GM12864 (cell line): ENCODE measurements at regions not wholly inside any gene's neighbourhood (a gene's known extent, or its start where the extent isn't known, plus 50 kb on each side); places are given as distances from the start of the nearest gene placed in this dataset.

Source experiments
- DNase-seq: peaks from one replicate; pipeline ENCODE4 v3.0.0-alpha.2; 2011; ENCODE audit warnings: low read depth
- H3K4me3 ChIP-seq: 2 replicates; pipeline ENCODE4 v1.5.1; 2011; ENCODE audit warnings: mild to moderate bottlenecking, low read depth, low read length, control low read depth
- TF ChIP-seq, protein P1 (sequence below): IDR thresholded peaks from 2 replicates; pipeline ENCODE4 v1.5.1; 2011; ENCODE audit warnings: low read depth, mild to moderate bottlenecking, moderate library complexity, low read length, control low read depth, inconsistent platforms; ENCODE audit errors: missing control alignments

DNA sequence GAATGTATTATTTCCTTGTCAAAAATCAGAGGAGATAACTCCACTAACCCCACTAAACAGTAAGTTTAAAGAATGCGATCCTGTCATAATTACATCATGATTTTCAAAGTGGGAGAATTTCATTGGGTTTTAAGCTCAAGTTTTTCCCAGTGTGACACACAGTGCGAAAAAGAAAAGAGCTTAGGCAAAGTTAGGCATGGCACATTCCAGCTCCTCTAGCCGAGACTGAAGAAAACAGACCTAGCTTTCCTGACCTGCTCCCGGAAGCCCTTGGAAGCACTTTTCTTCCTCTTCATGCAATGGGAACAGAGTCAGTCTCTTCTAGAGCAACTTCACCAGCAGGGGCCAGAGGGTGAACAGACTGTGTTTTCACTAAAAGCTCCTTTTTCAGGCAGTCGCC lies 76.6 kb upstream of the AKIP1 start:
- no peak for DNase-seq
- TF ChIP-seq, protein P1, sequence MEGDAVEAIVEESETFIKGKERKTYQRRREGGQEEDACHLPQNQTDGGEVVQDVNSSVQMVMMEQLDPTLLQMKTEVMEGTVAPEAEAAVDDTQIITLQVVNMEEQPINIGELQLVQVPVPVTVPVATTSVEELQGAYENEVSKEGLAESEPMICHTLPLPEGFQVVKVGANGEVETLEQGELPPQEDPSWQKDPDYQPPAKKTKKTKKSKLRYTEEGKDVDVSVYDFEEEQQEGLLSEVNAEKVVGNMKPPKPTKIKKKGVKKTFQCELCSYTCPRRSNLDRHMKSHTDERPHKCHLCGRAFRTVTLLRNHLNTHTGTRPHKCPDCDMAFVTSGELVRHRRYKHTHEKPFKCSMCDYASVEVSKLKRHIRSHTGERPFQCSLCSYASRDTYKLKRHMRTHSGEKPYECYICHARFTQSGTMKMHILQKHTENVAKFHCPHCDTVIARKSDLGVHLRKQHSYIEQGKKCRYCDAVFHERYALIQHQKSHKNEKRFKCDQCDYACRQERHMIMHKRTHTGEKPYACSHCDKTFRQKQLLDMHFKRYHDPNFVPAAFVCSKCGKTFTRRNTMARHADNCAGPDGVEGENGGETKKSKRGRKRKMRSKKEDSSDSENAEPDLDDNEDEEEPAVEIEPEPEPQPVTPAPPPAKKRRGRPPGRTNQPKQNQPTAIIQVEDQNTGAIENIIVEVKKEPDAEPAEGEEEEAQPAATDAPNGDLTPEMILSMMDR: no peak
- no peak overlapping the region for H3K4me3 ChIP-seq

DNA sequence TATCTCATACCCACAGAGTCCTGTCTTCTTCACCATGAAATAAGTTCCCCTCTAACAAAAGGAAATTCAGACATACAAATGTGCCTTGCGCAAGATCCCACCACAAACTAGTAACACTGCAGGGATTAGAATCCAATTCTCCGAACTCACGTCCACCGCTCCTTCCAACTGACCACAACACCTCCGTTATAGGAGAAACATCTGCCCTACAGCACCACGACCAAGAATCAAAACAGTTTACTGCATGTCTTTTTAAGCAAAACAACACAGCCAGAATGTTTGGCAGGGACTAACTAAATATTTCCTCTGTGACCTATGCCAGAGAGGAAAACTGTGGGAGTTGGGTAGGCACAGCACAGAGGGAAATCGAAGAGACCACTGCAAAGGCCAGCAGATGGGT lies 72.7 kb upstream of the AKIP1 start:
- DNase-seq: no peak
- H3K4me3 ChIP-seq: no peak overlapping the region
- TF ChIP-seq, protein P1: no peak

DNA sequence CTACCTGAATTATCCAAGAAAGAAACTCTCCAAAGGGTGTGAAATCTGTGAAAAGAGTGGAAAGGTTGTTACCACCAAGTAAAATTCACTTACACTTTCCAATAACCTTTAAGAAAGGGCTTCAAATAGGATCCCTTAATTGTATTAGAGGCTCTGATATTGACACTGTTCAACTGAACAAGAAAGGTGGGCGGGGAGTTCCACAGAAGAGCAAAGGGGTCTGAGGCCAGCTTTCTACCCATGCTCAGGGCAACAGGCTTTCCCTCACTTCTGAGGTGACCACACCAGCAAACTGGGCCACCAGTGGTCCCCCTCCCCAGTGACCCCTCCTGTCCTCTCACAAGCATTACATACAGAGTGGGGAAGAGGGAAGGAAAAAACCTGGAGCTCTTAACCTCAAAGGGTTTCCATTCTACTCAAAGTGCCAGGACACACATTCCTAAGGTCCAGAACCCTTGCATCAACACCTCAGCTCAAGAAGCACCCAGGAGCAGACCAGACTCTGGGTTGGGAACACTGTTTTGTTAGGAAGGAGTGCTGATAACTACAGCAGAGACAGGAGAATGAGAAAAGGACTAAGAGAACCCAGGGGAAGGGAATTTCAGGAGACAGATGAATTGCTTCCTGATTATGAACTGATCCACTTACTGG lies 71.6 kb upstream of the AKIP1 start:
- DNase-seq: no peak
- TF ChIP-seq, protein P1: no peak
- no peak overlapping the region for H3K4me3 ChIP-seq

DNA sequence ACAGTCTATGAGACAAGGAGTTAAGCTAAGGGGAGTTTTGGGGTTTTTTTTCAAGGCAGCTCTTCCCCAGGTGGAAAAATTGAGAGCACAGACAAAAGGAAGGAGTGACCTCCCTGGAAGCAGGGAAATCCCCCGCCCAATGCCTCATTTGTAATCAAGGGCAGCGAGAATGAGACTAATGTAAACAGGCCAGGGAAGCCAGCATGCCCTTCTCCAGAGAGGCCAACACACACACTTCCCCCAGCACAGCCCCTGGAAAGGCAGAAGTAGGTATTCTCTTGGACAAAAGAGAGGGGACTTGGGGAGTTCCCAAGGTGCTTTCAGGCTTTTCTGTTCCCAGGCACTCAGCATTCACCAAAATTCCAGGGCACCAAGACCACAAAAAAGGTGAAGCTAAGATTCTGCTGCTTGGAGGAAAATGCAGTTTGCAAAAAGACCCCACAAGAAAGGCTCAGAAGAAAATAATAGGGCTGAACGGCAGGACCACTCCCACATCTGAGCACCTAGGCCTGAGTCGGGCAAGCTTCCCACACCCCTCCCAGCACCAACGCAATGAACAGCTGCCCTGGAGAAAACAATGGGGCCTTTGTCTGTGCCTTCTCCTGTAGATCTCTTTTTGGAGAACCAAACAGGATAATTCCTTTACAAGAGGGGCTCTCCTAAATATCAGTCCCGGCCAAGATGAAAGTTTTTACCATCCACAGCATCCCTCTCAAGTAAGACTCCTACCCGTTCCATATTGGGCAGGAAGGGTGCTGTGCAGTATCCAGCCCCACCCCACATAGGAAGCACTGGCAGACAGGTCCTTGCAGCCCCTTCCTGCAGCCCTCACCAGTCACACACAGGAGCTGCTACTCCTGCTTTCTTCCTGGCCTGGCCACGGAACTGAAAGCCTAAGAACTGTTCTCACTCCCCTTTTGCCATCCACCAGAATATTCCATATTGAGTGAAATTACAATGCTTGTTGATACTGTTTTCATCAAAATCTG lies 70.7 kb upstream of the AKIP1 start:
- TF ChIP-seq, protein P1: no peak
- H3K4me3 ChIP-seq: no peak overlapping the region
- DNase-seq: no peak

DNA sequence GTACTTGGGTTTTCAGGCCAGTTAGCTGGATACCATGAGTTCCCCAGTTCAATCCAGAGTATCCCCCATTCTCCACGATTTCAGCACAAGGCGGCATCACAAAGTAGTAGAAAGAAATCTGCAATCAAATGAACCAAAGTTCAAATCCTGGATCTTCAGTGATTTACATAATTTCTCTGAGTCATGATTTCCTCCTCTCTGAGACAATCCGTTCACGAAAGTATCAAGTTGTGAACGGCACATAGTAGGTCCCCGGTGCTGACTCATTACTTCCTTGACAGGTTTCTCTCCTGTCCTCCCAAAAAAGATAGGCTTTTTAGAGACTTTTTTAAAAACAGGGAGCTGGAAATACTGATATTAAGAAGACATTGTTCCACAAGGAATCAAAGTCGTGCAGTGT lies 69.1 kb upstream of the AKIP1 start:
- no peak overlapping the region for H3K4me3 ChIP-seq
- TF ChIP-seq, protein P1: no peak
- DNase-seq: no peak

DNA sequence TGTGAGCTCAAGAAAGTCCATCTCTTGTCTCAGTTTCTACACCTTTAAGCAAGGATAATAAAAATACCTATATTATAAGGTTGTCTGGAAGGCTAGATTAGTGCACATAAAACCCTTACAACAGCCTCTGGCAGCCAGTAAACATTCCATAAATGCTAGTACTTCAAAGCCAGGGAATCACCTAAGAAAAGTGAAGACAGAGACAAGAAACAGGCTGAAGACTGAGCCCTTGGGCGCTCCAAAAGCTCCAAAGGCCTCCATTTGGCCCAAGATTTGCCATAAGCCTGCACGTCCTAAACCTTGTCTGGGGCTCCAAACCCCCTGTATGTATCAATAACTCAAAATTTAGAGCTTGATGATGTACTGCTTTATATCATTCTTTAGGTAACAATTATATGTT lies 52.2 kb upstream of the AKIP1 start:
- H3K4me3 ChIP-seq: no peak overlapping the region
- TF ChIP-seq, protein P1: no peak
- no peak for DNase-seq
